ENCODE measurements at regions not wholly inside any gene's neighbourhood (a gene's known extent, or its start where the extent isn't known, plus 50 kb on each side); places are given as distances from the start of the nearest gene placed in this dataset.

DNA sequence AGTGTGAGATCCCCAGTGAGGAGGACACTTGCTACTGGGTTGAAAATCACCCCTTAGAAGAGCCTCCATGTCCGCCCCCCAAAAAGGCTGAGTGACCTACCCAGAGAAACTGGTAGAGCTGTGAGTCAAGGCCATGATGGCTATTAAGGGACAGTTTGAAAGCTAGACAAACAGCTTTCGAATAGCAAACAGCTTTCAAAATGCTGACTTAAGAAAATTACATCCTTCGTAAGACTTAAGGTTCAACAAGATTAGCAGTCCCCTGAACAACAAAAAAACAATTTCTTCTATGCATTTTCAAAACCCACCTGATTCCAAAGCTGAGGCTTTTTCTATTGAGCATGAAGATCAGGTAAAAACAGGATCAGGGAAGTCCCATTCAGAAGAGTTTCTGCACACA is 269.7 kb upstream of the SOX2 start:
- no peak for TF ChIP-seq EZH2phosphoT487 (IDR thresholded peaks at IDR 0.05; ENCODE audit: borderline replicate concordance, low read length)
- TF ChIP-seq, protein P1, sequence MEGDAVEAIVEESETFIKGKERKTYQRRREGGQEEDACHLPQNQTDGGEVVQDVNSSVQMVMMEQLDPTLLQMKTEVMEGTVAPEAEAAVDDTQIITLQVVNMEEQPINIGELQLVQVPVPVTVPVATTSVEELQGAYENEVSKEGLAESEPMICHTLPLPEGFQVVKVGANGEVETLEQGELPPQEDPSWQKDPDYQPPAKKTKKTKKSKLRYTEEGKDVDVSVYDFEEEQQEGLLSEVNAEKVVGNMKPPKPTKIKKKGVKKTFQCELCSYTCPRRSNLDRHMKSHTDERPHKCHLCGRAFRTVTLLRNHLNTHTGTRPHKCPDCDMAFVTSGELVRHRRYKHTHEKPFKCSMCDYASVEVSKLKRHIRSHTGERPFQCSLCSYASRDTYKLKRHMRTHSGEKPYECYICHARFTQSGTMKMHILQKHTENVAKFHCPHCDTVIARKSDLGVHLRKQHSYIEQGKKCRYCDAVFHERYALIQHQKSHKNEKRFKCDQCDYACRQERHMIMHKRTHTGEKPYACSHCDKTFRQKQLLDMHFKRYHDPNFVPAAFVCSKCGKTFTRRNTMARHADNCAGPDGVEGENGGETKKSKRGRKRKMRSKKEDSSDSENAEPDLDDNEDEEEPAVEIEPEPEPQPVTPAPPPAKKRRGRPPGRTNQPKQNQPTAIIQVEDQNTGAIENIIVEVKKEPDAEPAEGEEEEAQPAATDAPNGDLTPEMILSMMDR (IDR thresholded peaks at IDR 0.05; ENCODE audit: low read depth, low read length, poor library complexity, severe bottlenecking) = no peak
